K562 (cell line): ENCODE measurements at regions not wholly inside any gene's neighbourhood (a gene's known extent, or its start where the extent isn't known, plus 50 kb on each side); places are given as distances from the start of the nearest gene placed in this dataset.

Source experiments
- ATAC-seq: fragments of 200-7000 bp; cut with Tn5 transposase; 3 replicates; pipeline ENCODE4 v1.9.1; 2020; ENCODE audit warnings: moderate library complexity
- BruUV-seq: library from RNA; stranded (reverse); fragments of 400-500 nt; replicated peaks from 2 replicates; lab custom pipeline; 2021; lab: Mats Ljungman, UMichigan
- CTCF ChIA-PET: fragments of 300-600 bp; formaldehyde crosslinking; extraction: SDS; loops from one replicate; lab custom pipeline; 2021; ENCODE audit warnings: low intra/inter-chr PET ratio; lab: Yijun Ruan, JAX
- POLR2A ChIA-PET: fragments of 300-600, 350-650 bp; sonication (Branson Sonifier 250); formaldehyde crosslinking; extraction: SDS; loops from one replicate; lab custom pipeline; 2021; ENCODE audit warnings: antibody characterized with exemption, inconsistent platforms; lab: Yijun Ruan, JAX
- DNase-seq, 4 experiments: peaks; one replicate each; pipeline versions ENCODE4 v3.0.0 to v3.0.0-alpha.2; 2011 to 2018; ENCODE audit warnings: low spot score in 3 of 4, mixed read lengths in 3 of 4; ENCODE audit errors: extremely low read depth in 1 of 4
- FAIRE-seq: peaks from 2 replicates; lab custom pipeline; 2011; peaks lifted over from hg19 to GRCh38; lab: Jason Lieb, UNC
- H2AFZ ChIP-seq: 2 replicates; pipeline ENCODE4 v1.6.0; 2011; ENCODE audit warnings: low read depth, low read length, control low read depth, inconsistent platforms
- H3K27ac ChIP-seq: fragments of 200-600 bp; 3 replicates; pipeline ENCODE4 v1.8.0; 2011; ENCODE audit warnings: low read depth, mild to moderate bottlenecking, control low read depth, inconsistent platforms, low read length, moderate library complexity, mixed read lengths; ENCODE audit errors: extremely low read depth
- H3K27me3 ChIP-seq, 2 experiments: fragments of 300-600 bp in 1 of 2; 2 replicates in 1 of 2; 3 replicates in 1 of 2; pipeline versions ENCODE4 v1.6.0 to v1.8.0; 2011; ENCODE audit warnings: inconsistent platforms in 2 of 2, low read length in 2 of 2, mild to moderate bottlenecking in 1 of 2, mixed read lengths in 1 of 2, moderate library complexity in 1 of 2; ENCODE audit not compliant: control insufficient read depth in 2 of 2, insufficient read depth in 2 of 2
- H3K36me3 ChIP-seq: fragments of 300-600 bp; 3 replicates; pipeline ENCODE4 v1.8.0; 2011; ENCODE audit warnings: mild to moderate bottlenecking, low read length, inconsistent platforms; ENCODE audit not compliant: control insufficient read depth, insufficient read depth
- H3K4me1 ChIP-seq, 2 experiments: fragments of 200-600 bp in 1 of 2; replicated peaks in 1 of 2; 2 replicates in 1 of 2; 3 replicates in 1 of 2; pipeline versions ENCODE4 v1.5.1 to v1.8.0; 2011; ENCODE audit warnings: inconsistent platforms in 2 of 2, low read length in 2 of 2, mild to moderate bottlenecking in 1 of 2, mixed read lengths in 1 of 2, moderate library complexity in 1 of 2; ENCODE audit not compliant: control insufficient read depth in 2 of 2, insufficient read depth in 2 of 2
- H3K4me2 ChIP-seq: 2 replicates; pipeline ENCODE4 v1.6.1; 2011; ENCODE audit warnings: low read length, control low read depth, inconsistent platforms, mixed read lengths; ENCODE audit not compliant: insufficient read depth
- H3K4me3 ChIP-seq: fragments of 200-600 bp; sonication (generic), shearing (Covaris generic); 2 replicates; pipeline ENCODE4 v1.5.1; 2016; ENCODE audit warnings: control low read depth, inconsistent platforms
- H3K79me2 ChIP-seq: fragments of 200-600 bp; 3 replicates; pipeline ENCODE4 v1.8.0; 2011; ENCODE audit warnings: low read length, inconsistent platforms; ENCODE audit not compliant: control insufficient read depth, insufficient read depth
- H3K9ac ChIP-seq, 2 experiments: 2 replicates each; pipeline versions ENCODE4 v1.6.0 to v1.6.1; 2011; ENCODE audit warnings: low read depth in 2 of 2, low read length in 2 of 2, control low read depth in 1 of 2, inconsistent platforms in 1 of 2, mild to moderate bottlenecking in 1 of 2, mixed read lengths in 1 of 2; ENCODE audit not compliant: insufficient read depth in 1 of 2
- H3K9me1 ChIP-seq: one replicate; pipeline ENCODE4 v1.6.0; 2011; ENCODE audit warnings: inconsistent platforms, mild to moderate bottlenecking, low read length, moderate library complexity; ENCODE audit not compliant: control insufficient read depth, insufficient read depth
- H3K9me3 ChIP-seq: replicated peaks from 2 replicates; pipeline ENCODE4 v1.5.1; 2011; ENCODE audit warnings: low read depth, low read length, inconsistent platforms; ENCODE audit not compliant: control insufficient read depth, insufficient read depth
- H4K20me1 ChIP-seq: replicated peaks from 2 replicates; pipeline ENCODE4 v1.6.1; 2011; ENCODE audit warnings: low read length, inconsistent platforms, mixed read lengths; ENCODE audit not compliant: control insufficient read depth, insufficient read depth
- ARID1B ChIP-seq: fragments of 450-650 bp; IDR thresholded peaks from 2 replicates; pipeline ENCODE4 v1.6.1; 2016; ENCODE audit warnings: antibody characterized with exemption, mild to moderate bottlenecking, inconsistent platforms
- NR1H2 ChIP-seq: sonication (generic); formaldehyde crosslinking; IDR thresholded peaks from 2 replicates; pipeline ENCODE4 v1.4.0; 2020; ENCODE audit warnings: mild to moderate bottlenecking, missing genetic modification reagents
- PHF8 ChIP-seq: fragments of 200-600 bp; sonication (generic); IDR thresholded peaks from 2 replicates; pipeline ENCODE4 v1.6.1; 2012; ENCODE audit warnings: mixed run types, mild to moderate bottlenecking, inconsistent platforms, low read length, moderate library complexity, borderline replicate concordance
- UBTF ChIP-seq, 2 experiments: IDR thresholded peaks; 2 replicates each; pipeline ENCODE4 v1.6.1; 2012; ENCODE audit warnings: improper control_type of control experiment in 2 of 2, low read depth in 2 of 2, low read length in 2 of 2, borderline replicate concordance in 1 of 2
- YBX1 ChIP-seq: fragments of 450-650 bp; IDR thresholded peaks from 2 replicates; pipeline ENCODE4 v1.7.1; 2016; ENCODE audit warnings: mild to moderate bottlenecking
- ZNF785 ChIP-seq: fragments of 250-450 bp; sonication (Bioruptor Pico); IDR thresholded peaks from 2 replicates; pipeline ENCODE4 v1.4.0; 2020; ENCODE audit warnings: mild to moderate bottlenecking
- WGBS: fragments of 100-300 bp; shearing (Covaris generic); methylation state at CpG from one replicate; pipeline ENCODE4 v1.1.6; 2016; ENCODE audit warnings: low coverage, mixed read lengths; ENCODE audit not compliant: insufficient coverage; ENCODE audit errors: missing lambda C conversion rate; 5-methylcytosine and 5-hydroxymethylcytosine counted together
- in situ Hi-C: fragments of 300-500 bp; cut with MboI; formaldehyde crosslinking; loops from 4 replicates; pipeline ENCODE4 v1.15.0; 2018; ENCODE audit warnings: inconsistent platforms, mixed read lengths
- intact Hi-C: fragments of 100-400 bp; cut with micrococcal nuclease; formaldehyde crosslinking; loops from 2 replicates; pipeline ENCODE4 v1.14.2; 2022

DNA sequence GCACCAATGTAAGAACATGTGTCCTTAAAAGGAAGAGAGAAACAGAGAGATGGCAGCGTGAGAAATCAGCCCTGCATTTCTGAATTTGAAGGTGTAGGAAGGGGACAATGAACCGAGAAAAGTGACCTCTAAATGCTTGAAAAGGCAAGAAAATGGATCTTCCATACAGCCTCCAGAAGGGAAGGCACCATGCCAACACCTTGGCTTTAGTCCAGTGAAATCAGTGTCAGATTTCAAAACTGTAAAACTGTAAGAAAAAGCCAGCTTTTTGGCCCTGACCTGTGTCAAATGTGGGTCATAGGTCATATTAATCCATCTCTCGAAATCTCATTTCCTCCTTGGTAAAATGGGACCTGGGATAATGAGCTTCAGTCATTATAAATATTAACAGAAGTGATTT is 762.3 kb downstream of the DCDC2C start:
- intact Hi-C loops = no loop called here
- Histone ChIP-seq H3K4me3 (no peak overlapping the region), H3K36me3 (no peaks in the 10 kb centered on the region), H2AFZ (no peak overlapping the region), H3K79me2 (no peaks in the 10 kb centered on the region), H4K20me1 (no peaks in the 10 kb centered on the region), H3K27ac (no peak overlapping the region), H3K9me1 (no peaks in the 10 kb centered on the region), H3K9ac (no peak overlapping the region), H3K9me3 (no peaks in the 10 kb centered on the region; the same call in 1 of the 2 replicates), H3K4me2 (no peak overlapping the region), H3K27me3 (no peaks in the 10 kb centered on the region), H3K4me1 (no peaks in the 10 kb centered on the region)
- ATAC-seq = no peak
- CTCF ChIA-PET = no interaction called here
- in situ Hi-C loops = no loop called here
- no TSS peak for BruUV-seq
- FAIRE-seq = no peak
- POLR2A ChIA-PET = no interaction called here
- no peak for TF ChIP-seq ARID1B
- TF ChIP-seq ZNF785 (CRISPR knock-in tag) = no peak
- no peak for TF ChIP-seq PHF8
- no peak for TF ChIP-seq UBTF (IDR thresholded peaks at IDR 0.05; ENCODE audit: borderline replicate concordance in 1 of 2, low read depth in 2 of 2, low read length in 2 of 2)
- TF ChIP-seq YBX1 = no peak
- TF ChIP-seq NR1H2 = no peak
- TF ChIP-seq, all 486 proteins: peak for 0
- no peak for DNase-seq
- 0% methylated on average over 3 of the region's 3 CpGs for WGBS
